Naive thymus-derived CD4-positive, alpha-beta T cell (primary cell): ENCODE measurements at regions not wholly inside any gene's neighbourhood (a gene's known extent, or its start where the extent isn't known, plus 50 kb on each side); places are given as distances from the start of the nearest gene placed in this dataset.

Experiments
- ATAC-seq: fragments of 150-1000 bp; cut with Tn5 transposase; 2 replicates; pipeline ENCODE4 v1.10.0; 2021; ENCODE audit warnings: mild to moderate bottlenecking, moderate library complexity
- CTCF ChIA-PET: fragments of 350-600 bp; sonication (Branson Sonifier 250); formaldehyde crosslinking; loops from one replicate; lab custom pipeline; 2021; ENCODE audit warnings: antibody characterized with exemption; lab: Charles Lee
- POLR2A ChIA-PET: fragments of 350-600 bp; sonication (Branson Sonifier 250); formaldehyde crosslinking; loops from one replicate; lab custom pipeline; 2021; ENCODE audit warnings: antibody characterized with exemption, inconsistent platforms; lab: Charles Lee
- DNase-seq, 9 donors: peaks; one replicate each; pipeline versions ENCODE4 v3.0.0 to v3.0.0-alpha.2; 2020 to 2022; ENCODE audit warnings: mixed read lengths in 1 of 9
- H3K27ac ChIP-seq: one replicate; pipeline ENCODE4 v1.7.0; 2013; ENCODE audit warnings: mild to moderate bottlenecking, low read depth, low read length, moderate library complexity
- H3K27me3 ChIP-seq, 2 donors: one replicate each; pipeline ENCODE4 v1.7.0; 2013; ENCODE audit warnings: low read length in 2 of 2, mild to moderate bottlenecking in 2 of 2, moderate library complexity in 2 of 2; ENCODE audit not compliant: control insufficient read depth in 2 of 2, insufficient read depth in 2 of 2
- H3K36me3 ChIP-seq, 3 experiments: 1 replicate in 2 of 3; 2 replicates in 1 of 3; pipeline ENCODE4 v1.7.0; 2013; ENCODE audit warnings: low read length in 3 of 3, mild to moderate bottlenecking in 3 of 3, moderate library complexity in 1 of 3; ENCODE audit not compliant: insufficient read depth in 3 of 3, control insufficient read depth in 2 of 3
- H3K4me1 ChIP-seq, 2 donors: one replicate each; pipeline ENCODE4 v1.7.0; 2013; ENCODE audit warnings: low read length in 2 of 2, mild to moderate bottlenecking in 2 of 2, moderate library complexity in 1 of 2; ENCODE audit not compliant: control insufficient read depth in 2 of 2, insufficient read depth in 2 of 2
- H3K4me3 ChIP-seq: 2 replicates; pipeline ENCODE4 v1.7.0; 2013; ENCODE audit warnings: mild to moderate bottlenecking, low read length
- H3K9me3 ChIP-seq, 3 experiments: 1 replicate in 2 of 3; 2 replicates in 1 of 3; pipeline ENCODE4 v1.7.0; 2013; ENCODE audit warnings: low read length in 3 of 3; ENCODE audit not compliant: control insufficient read depth in 2 of 3
- H3K27ac Mint-ChIP-seq, 9 donors: one replicate each; pipeline ENCODE4 v1.8.0; 2020 to 2022; ENCODE audit warnings: mixed read lengths in 9 of 9, mild to moderate bottlenecking in 8 of 9, moderate library complexity in 5 of 9, inconsistent platforms in 2 of 9
- H3K27me3 Mint-ChIP-seq, 5 donors: one replicate each; pipeline ENCODE4 v1.8.0; 2021 to 2022; ENCODE audit warnings: mixed read lengths in 5 of 5, mild to moderate bottlenecking in 1 of 5
- H3K36me3 Mint-ChIP-seq, 5 donors: one replicate each; pipeline ENCODE4 v1.8.0; 2020 to 2022; ENCODE audit warnings: mixed read lengths in 5 of 5, mild to moderate bottlenecking in 3 of 5, inconsistent platforms in 1 of 5
- H3K4me1 Mint-ChIP-seq, 7 donors: one replicate each; pipeline ENCODE4 v1.8.0; 2020 to 2022; ENCODE audit warnings: mixed read lengths in 7 of 7, mild to moderate bottlenecking in 3 of 7, inconsistent platforms in 1 of 7
- H3K4me3 Mint-ChIP-seq, 10 donors: one replicate each; pipeline ENCODE4 v1.8.0; 2020 to 2022; ENCODE audit warnings: mild to moderate bottlenecking in 10 of 10, mixed read lengths in 10 of 10, moderate library complexity in 6 of 10, inconsistent platforms in 2 of 10
- H3K9me3 Mint-ChIP-seq, 11 donors: one replicate each; pipeline ENCODE4 v1.8.0; 2020 to 2022; ENCODE audit warnings: mixed read lengths in 11 of 11, mild to moderate bottlenecking in 4 of 11, inconsistent platforms in 1 of 11, moderate library complexity in 1 of 11
- intact Hi-C, 2 donors: fragments of 100-400 bp; cut with micrococcal nuclease; formaldehyde crosslinking; loops; one replicate each; pipeline ENCODE4 v1.15.1; 2023

GRCh38 chr6:80437221-80437620, 330.8 kb downstream of the BCKDHB start:
- no peaks in the 10 kb centered on the region for H3K36me3 ChIP-seq
- H3K27me3 ChIP-seq = no peaks in the 10 kb centered on the region
- Mint-ChIP-seq H3K4me3 (no peak overlapping the region), H3K9me3 (peaks cover 0 to 6% (median under 1%) of the 10 kb centered on the region in 11 donors), H3K4me1 (no peaks in the 10 kb centered on the region), H3K27me3 (no peaks in the 10 kb centered on the region), H3K36me3 (peaks cover 0 to 5% (median 2%) of the 10 kb centered on the region in 5 donors), H3K27ac (no peak overlapping the region)
- DNase-seq (no peak), ATAC-seq (no peak)
- POLR2A ChIA-PET = no interaction called here
- H3K4me1 ChIP-seq = no peaks in the 10 kb centered on the region
- intact Hi-C loops = no loop called here
- no peak overlapping the region for H3K4me3 ChIP-seq
- no peak overlapping the region for H3K27ac ChIP-seq
- CTCF ChIA-PET = no interaction called here
- H3K9me3 ChIP-seq = no peaks in the 10 kb centered on the region

- no peaks in the 10 kb centered on the region for H3K9me3 ChIP-seq
- no peaks in the 10 kb centered on the region for H3K4me1 Mint-ChIP-seq
- peaks cover 0 to 10% (median 3%) of the 10 kb centered on the region in 11 donors for H3K9me3 Mint-ChIP-seq
- peaks cover 0 to 5% (median 5%) of the 10 kb centered on the region in 5 donors for H3K36me3 Mint-ChIP-seq
- H3K27ac Mint-ChIP-seq = no peak overlapping the region
- ATAC-seq (no peak), DNase-seq (no peak)
- H3K4me3 ChIP-seq = no peak overlapping the region
- CTCF ChIA-PET = no interaction called here
- H3K36me3 ChIP-seq = no peaks in the 10 kb centered on the region
- H3K4me1 ChIP-seq = no peaks in the 10 kb centered on the region
- no peaks in the 10 kb centered on the region for H3K27me3 Mint-ChIP-seq
- H3K27ac ChIP-seq = no peak overlapping the region
- no peaks in the 10 kb centered on the region for H3K27me3 ChIP-seq
- POLR2A ChIA-PET = no interaction called here
- intact Hi-C loops = no loop called here
- H3K4me3 Mint-ChIP-seq = no peak overlapping the region
Measured at GRCh38 chr6:80436663-80437062, 330.2 kb downstream of the BCKDHB start.

- H3K4me1 ChIP-seq = no peaks in the 10 kb centered on the region
- Mint-ChIP-seq H3K27me3 (no peaks in the 10 kb centered on the region), H3K9me3 (peaks cover 0 to 22% (median 7%) of the 10 kb centered on the region in 11 donors), H3K27ac (no peak overlapping the region), H3K36me3 (peaks cover 0 to 10% (median 5%) of the 10 kb centered on the region in 5 donors), H3K4me3 (no peak overlapping the region), H3K4me1 (no peaks in the 10 kb centered on the region)
- ATAC-seq (no peak), DNase-seq (no peak)
- ChIA-PET POLR2A (no interaction called here), CTCF (no interaction called here)
- H3K36me3 ChIP-seq = no peaks in the 10 kb centered on the region
- no peaks in the 10 kb centered on the region for H3K27me3 ChIP-seq
- no peak overlapping the region for H3K27ac ChIP-seq
- no peaks in the 10 kb centered on the region for H3K9me3 ChIP-seq
- no peak overlapping the region for H3K4me3 ChIP-seq
- intact Hi-C loops = no loop called here
Measured at GRCh38 chr6:80435457-80435856, 329.0 kb downstream of the BCKDHB start.

GRCh38 chr6:80434691-80435350, 328.4 kb downstream of the BCKDHB start:
- ChIA-PET CTCF (no interaction called here), POLR2A (no interaction called here)
- H3K4me1 ChIP-seq = no peaks in the 10 kb centered on the region
- intact Hi-C loops = no loop called here
- Mint-ChIP-seq H3K9me3 (peaks cover 0 to 28% (median 9%) of the 10 kb centered on the region in 11 donors), H3K4me1 (no peaks in the 10 kb centered on the region), H3K27me3 (no peaks in the 10 kb centered on the region), H3K27ac (no peak overlapping the region), H3K4me3 (no peak overlapping the region), H3K36me3 (peaks cover 0 to 10% (median 7%) of the 10 kb centered on the region in 5 donors)
- H3K9me3 ChIP-seq = no peaks in the 10 kb centered on the region
- no peak for DNase-seq
- no peak overlapping the region for H3K4me3 ChIP-seq
- no peak overlapping the region for H3K27ac ChIP-seq
- no peak for ATAC-seq
- no peaks in the 10 kb centered on the region for H3K27me3 ChIP-seq
- H3K36me3 ChIP-seq = no peaks in the 10 kb centered on the region

- Histone ChIP-seq H3K4me3 (no peak overlapping the region), H3K27me3 (no peaks in the 10 kb centered on the region), H3K36me3 (no peaks in the 10 kb centered on the region), H3K4me1 (no peaks in the 10 kb centered on the region), H3K9me3 (no peaks in the 10 kb centered on the region), H3K27ac (no peak overlapping the region)
- intact Hi-C loops = no loop called here
- no peaks in the 10 kb centered on the region for H3K27me3 Mint-ChIP-seq
- H3K36me3 Mint-ChIP-seq = peaks cover 0 to 11% (median 10%) of the 10 kb centered on the region in 5 donors
- H3K27ac Mint-ChIP-seq = no peak overlapping the region
- no peak for ATAC-seq
- H3K4me3 Mint-ChIP-seq = no peak overlapping the region
- ChIA-PET POLR2A (no interaction called here), CTCF (interaction anchor here (0.6 kb wide), 1 partner anchor 21 kb away, joined by 3 read pairs; no protein-coding TSS in a partner anchor)
- H3K4me1 Mint-ChIP-seq = no peaks in the 10 kb centered on the region
- DNase-seq = no peak
- peaks cover 0 to 38% (median 9%) of the 10 kb centered on the region in 11 donors for H3K9me3 Mint-ChIP-seq
Measured at GRCh38 chr6:80433673-80434025, 327.2 kb downstream of the BCKDHB start.

GRCh38 chr6:80433010-80433672, 326.7 kb downstream of the BCKDHB start:
- no peaks in the 10 kb centered on the region for H3K27me3 ChIP-seq
- no peak for ATAC-seq
- Mint-ChIP-seq H3K27ac (no peak overlapping the region), H3K27me3 (no peaks in the 10 kb centered on the region), H3K9me3 (peaks cover 0 to 43% (median 9%) of the 10 kb centered on the region in 11 donors), H3K36me3 (peaks cover 0 to 11% (median 10%) of the 10 kb centered on the region in 5 donors), H3K4me3 (no peak overlapping the region), H3K4me1 (no peaks in the 10 kb centered on the region)
- no peak overlapping the region for H3K27ac ChIP-seq
- CTCF ChIA-PET = interaction anchor here (0.6 kb wide), 1 partner anchor 21 kb away, joined by 3 read pairs; no protein-coding TSS in a partner anchor
- H3K4me1 ChIP-seq = no peaks in the 10 kb centered on the region
- no peaks in the 10 kb centered on the region for H3K36me3 ChIP-seq
- intact Hi-C loops = no loop called here
- H3K9me3 ChIP-seq = no peaks in the 10 kb centered on the region
- no peak overlapping the region for H3K4me3 ChIP-seq
- DNase-seq = no peak
- POLR2A ChIA-PET = no interaction called here
